Ishikawa (cell line): ENCODE measurements at regions not wholly inside any gene's neighbourhood (a gene's known extent, or its start where the extent isn't known, plus 50 kb on each side); places are given as distances from the start of the nearest gene placed in this dataset.

ENCODE experiments used
- CEBPB ChIP-seq: IDR thresholded peaks from 2 replicates; pipeline ENCODE4 v1.6.1; 2012
- EGR1 ChIP-seq: IDR thresholded peaks from 2 replicates; pipeline ENCODE4 v1.6.1; 2012
- EP300 ChIP-seq: IDR thresholded peaks from 2 replicates; pipeline ENCODE4 v1.6.1; 2012; ENCODE audit warnings: borderline replicate concordance
- NFIC ChIP-seq: IDR thresholded peaks from 2 replicates; pipeline ENCODE4 v1.6.1; 2012
- RAD21 ChIP-seq: IDR thresholded peaks from 2 replicates; pipeline ENCODE4 v1.6.1; 2012; ENCODE audit warnings: low read depth
- TAF1 ChIP-seq: IDR thresholded peaks from 2 replicates; pipeline ENCODE4 v1.6.1; 2012; ENCODE audit warnings: low read depth, mild to moderate bottlenecking
- ZBTB7A ChIP-seq: IDR thresholded peaks from 2 replicates; pipeline ENCODE4 v1.6.1; 2012; ENCODE audit warnings: low read depth
- TF ChIP-seq, protein P1 (sequence below): IDR thresholded peaks from 2 replicates; pipeline ENCODE4 v1.6.1; 2012; ENCODE audit warnings: low read depth, mild to moderate bottlenecking
- TF ChIP-seq, protein P2 (sequence below): IDR thresholded peaks from 2 replicates; pipeline ENCODE4 v1.6.1; 2012

DNA sequence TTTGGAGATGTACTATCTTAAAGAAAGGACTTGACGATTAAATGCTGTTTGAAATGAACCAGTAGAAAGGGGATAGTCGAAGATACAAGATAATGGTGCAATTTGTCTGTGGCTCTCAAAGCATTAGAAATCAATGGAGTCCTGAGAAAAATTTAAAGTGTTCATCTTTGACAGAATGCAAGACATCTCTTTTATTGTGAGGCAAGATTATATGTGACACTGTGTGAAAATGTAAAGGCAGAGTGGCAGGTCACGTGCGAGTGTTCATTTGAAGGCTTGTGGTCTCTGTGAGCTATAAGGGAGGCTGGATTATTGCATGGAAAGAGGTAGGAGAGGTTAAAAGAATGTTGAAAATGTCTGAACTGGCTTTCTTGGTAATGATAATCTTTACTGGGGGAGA is 709.2 kb downstream of the DSC3 start:
- TF ChIP-seq TAF1 (no peak), EGR1 (no peak), CEBPB (no peak), RAD21 (no peak), ZBTB7A (no peak), NFIC (no peak), EP300 (no peak)
- TF ChIP-seq, protein P1, sequence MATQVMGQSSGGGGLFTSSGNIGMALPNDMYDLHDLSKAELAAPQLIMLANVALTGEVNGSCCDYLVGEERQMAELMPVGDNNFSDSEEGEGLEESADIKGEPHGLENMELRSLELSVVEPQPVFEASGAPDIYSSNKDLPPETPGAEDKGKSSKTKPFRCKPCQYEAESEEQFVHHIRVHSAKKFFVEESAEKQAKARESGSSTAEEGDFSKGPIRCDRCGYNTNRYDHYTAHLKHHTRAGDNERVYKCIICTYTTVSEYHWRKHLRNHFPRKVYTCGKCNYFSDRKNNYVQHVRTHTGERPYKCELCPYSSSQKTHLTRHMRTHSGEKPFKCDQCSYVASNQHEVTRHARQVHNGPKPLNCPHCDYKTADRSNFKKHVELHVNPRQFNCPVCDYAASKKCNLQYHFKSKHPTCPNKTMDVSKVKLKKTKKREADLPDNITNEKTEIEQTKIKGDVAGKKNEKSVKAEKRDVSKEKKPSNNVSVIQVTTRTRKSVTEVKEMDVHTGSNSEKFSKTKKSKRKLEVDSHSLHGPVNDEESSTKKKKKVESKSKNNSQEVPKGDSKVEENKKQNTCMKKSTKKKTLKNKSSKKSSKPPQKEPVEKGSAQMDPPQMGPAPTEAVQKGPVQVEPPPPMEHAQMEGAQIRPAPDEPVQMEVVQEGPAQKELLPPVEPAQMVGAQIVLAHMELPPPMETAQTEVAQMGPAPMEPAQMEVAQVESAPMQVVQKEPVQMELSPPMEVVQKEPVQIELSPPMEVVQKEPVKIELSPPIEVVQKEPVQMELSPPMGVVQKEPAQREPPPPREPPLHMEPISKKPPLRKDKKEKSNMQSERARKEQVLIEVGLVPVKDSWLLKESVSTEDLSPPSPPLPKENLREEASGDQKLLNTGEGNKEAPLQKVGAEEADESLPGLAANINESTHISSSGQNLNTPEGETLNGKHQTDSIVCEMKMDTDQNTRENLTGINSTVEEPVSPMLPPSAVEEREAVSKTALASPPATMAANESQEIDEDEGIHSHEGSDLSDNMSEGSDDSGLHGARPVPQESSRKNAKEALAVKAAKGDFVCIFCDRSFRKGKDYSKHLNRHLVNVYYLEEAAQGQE: no peak
- TF ChIP-seq, protein P2, sequence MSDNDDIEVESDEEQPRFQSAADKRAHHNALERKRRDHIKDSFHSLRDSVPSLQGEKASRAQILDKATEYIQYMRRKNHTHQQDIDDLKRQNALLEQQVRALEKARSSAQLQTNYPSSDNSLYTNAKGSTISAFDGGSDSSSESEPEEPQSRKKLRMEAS: no peak
